Aorta (tissue), 5 donors: ENCODE measurements at regions not wholly inside any gene's neighbourhood (a gene's known extent, or its start where the extent isn't known, plus 50 kb on each side); places are given as distances from the start of the nearest gene placed in this dataset.

ENCODE experiments used
- ATAC-seq: fragments of 200-7000 bp; cut with Tn5 transposase; one replicate; pipeline ENCODE4 v1.9.1; 2022; ENCODE audit warnings: moderate library complexity; ENCODE audit not compliant: low FRiP score
- DNase-seq, 2 donors: peaks; one replicate each; pipeline ENCODE4 v3.0.0-alpha.2; 2020
- H3K27ac ChIP-seq, 2 donors: one replicate each; pipeline ENCODE4 v1.5.1; 2013; ENCODE audit warnings: low read length in 2 of 2, mild to moderate bottlenecking in 2 of 2, moderate library complexity in 2 of 2, control low read depth in 1 of 2, inconsistent platforms in 1 of 2, low read depth in 1 of 2
- H3K27me3 ChIP-seq, 2 donors: one replicate each; pipeline ENCODE4 v1.6.1; 2013; ENCODE audit warnings: control low read depth in 1 of 2, low read length in 1 of 2, mild to moderate bottlenecking in 1 of 2, moderate library complexity in 1 of 2; ENCODE audit not compliant: insufficient read depth in 2 of 2, control insufficient read depth in 1 of 2
- H3K36me3 ChIP-seq, 2 donors: one replicate each; pipeline ENCODE4 v1.6.1; 2013; ENCODE audit warnings: control low read depth in 1 of 2, low read length in 1 of 2, mild to moderate bottlenecking in 1 of 2; ENCODE audit not compliant: insufficient read depth in 2 of 2, control insufficient read depth in 1 of 2
- H3K4me1 ChIP-seq, 2 donors: one replicate each; pipeline ENCODE4 v1.6.1; 2013; ENCODE audit warnings: low read length in 2 of 2, control low read depth in 1 of 2, mild to moderate bottlenecking in 1 of 2, moderate library complexity in 1 of 2; ENCODE audit not compliant: insufficient read depth in 2 of 2, control insufficient read depth in 1 of 2
- H3K4me3 ChIP-seq, 2 donors: one replicate each; pipeline ENCODE4 v1.5.1; 2013; ENCODE audit warnings: low read length in 2 of 2, control low read depth in 1 of 2, mild to moderate bottlenecking in 1 of 2
- H3K9me3 ChIP-seq: one replicate; pipeline ENCODE4 v1.6.1; 2013; ENCODE audit warnings: mild to moderate bottlenecking, low read length; ENCODE audit not compliant: control insufficient read depth
- WGBS, 2 donors: extraction: QIAGEN DNeasy Blood & Tissue Kit; methylation state at CpG; one replicate each; pipeline ENCODE4 v1.1.7; 2013; 5-methylcytosine and 5-hydroxymethylcytosine counted together
- intact Hi-C, 2 donors: fragments of 100-400 bp; cut with DNase I; formaldehyde crosslinking; loops; one replicate each; pipeline versions ENCODE4 v1.14.2 to v1.15.0; 2022
- donor health status: healthy with polysubstance abuse.
- donor health status: Bipolar disorder and iron deficiency.
- donor health status: DM: no; HTN: no; CAD: no.
- donor health status: DM: no; HTN: no; CAD: no.
- donor health status: DM: yes; HTN: yes; CAD: no.

- no peaks in the 10 kb centered on the region for H3K27me3 ChIP-seq
- 93 to 97% methylated on average over 2 of the region's 2 CpGs for WGBS, 2 donors
- intact Hi-C loops, result no loop called here
- H3K4me3 ChIP-seq, result no peak overlapping the region
- no peaks in the 10 kb centered on the region for H3K36me3 ChIP-seq
- no peaks in the 10 kb centered on the region for H3K9me3 ChIP-seq
- H3K4me1 ChIP-seq, result no peaks in the 10 kb centered on the region
- H3K27ac ChIP-seq, result no peak overlapping the region
- no peak for ATAC-seq
- no peak for DNase-seq
Observed at GRCh38 chr10:28922127-28922526, 244.8 kb downstream of the BAMBI start.

GRCh38 chr10:28922861-28923260 lies 245.5 kb downstream of the BAMBI start:
- ATAC-seq, result no peak
- 94 to 100% methylated on average over 2 of the region's 2 CpGs for WGBS, 2 donors
- DNase-seq, result no peak
- Histone ChIP-seq H3K27me3 (no peaks in the 10 kb centered on the region), H3K4me3 (no peak overlapping the region), H3K9me3 (no peaks in the 10 kb centered on the region), H3K27ac (no peak overlapping the region), H3K36me3 (no peaks in the 10 kb centered on the region), H3K4me1 (no peaks in the 10 kb centered on the region)
- intact Hi-C loops, result no loop called here

GRCh38 chr10:28924717-28925116 lies 247.4 kb downstream of the BAMBI start:
- intact Hi-C loops, result no loop called here
- Histone ChIP-seq H3K4me3 (no peak overlapping the region), H3K27me3 (no peaks in the 10 kb centered on the region), H3K36me3 (no peaks in the 10 kb centered on the region), H3K4me1 (no peaks in the 10 kb centered on the region), H3K9me3 (no peaks in the 10 kb centered on the region), H3K27ac (no peak overlapping the region)
- DNase-seq (no peak), ATAC-seq (peak; percentile 65)
- WGBS, 2 donors, result 32 to 33% methylated on average over 10 of the region's 10 CpGs

- ATAC-seq (peak; percentile 78), DNase-seq (peak; percentile 53 to 83)
- Histone ChIP-seq H3K27ac (no peak overlapping the region), H3K9me3 (no peaks in the 10 kb centered on the region), H3K4me1 (no peaks in the 10 kb centered on the region), H3K4me3 (no peak overlapping the region), H3K27me3 (no peaks in the 10 kb centered on the region), H3K36me3 (no peaks in the 10 kb centered on the region)
- WGBS, 2 donors, result 9 to 13% methylated on average over 32 of the region's 32 CpGs
- intact Hi-C loops, result no loop called here
Observed at GRCh38 chr10:28925121-28925663, 247.9 kb downstream of the BAMBI start.

- intact Hi-C loops, result no loop called here
Observed at GRCh38 chr10:28926932-28927331, 249.6 kb downstream of the BAMBI start.

GRCh38 chr10:28928484-28928883 lies 251.2 kb downstream of the BAMBI start:
- H3K36me3 ChIP-seq, result no peaks in the 10 kb centered on the region
- intact Hi-C loops, result no loop called here
- no peak overlapping the region for H3K27ac ChIP-seq
- no peak for ATAC-seq
- no peaks in the 10 kb centered on the region for H3K9me3 ChIP-seq
- DNase-seq, result no peak
- no peaks in the 10 kb centered on the region for H3K4me1 ChIP-seq
- H3K4me3 ChIP-seq, result no peak overlapping the region
- WGBS, 2 donors, result 86 to 91% methylated on average over 2 of the region's 2 CpGs
- H3K27me3 ChIP-seq, result no peaks in the 10 kb centered on the region

More at GRCh38 chr10:28926932-28927331, 249.6 kb downstream of the BAMBI start:
- no peaks in the 10 kb centered on the region for H3K27me3 ChIP-seq
- H3K27ac ChIP-seq, result no peak overlapping the region
- no peak for DNase-seq
- no peaks in the 10 kb centered on the region for H3K4me1 ChIP-seq
- WGBS, 2 donors, result 91 to 92% methylated on average over 3 of the region's 3 CpGs
- no peaks in the 10 kb centered on the region for H3K36me3 ChIP-seq
- no peaks in the 10 kb centered on the region for H3K9me3 ChIP-seq
- ATAC-seq, result no peak
- H3K4me3 ChIP-seq, result no peak overlapping the region

GRCh38 chr10:28929942-28930341 lies 252.6 kb downstream of the BAMBI start:
- WGBS, 2 donors, result 94 to 96% methylated on average over 3 of the region's 3 CpGs
- H3K36me3 ChIP-seq, result no peaks in the 10 kb centered on the region
- H3K9me3 ChIP-seq, result no peaks in the 10 kb centered on the region
- H3K4me1 ChIP-seq, result no peaks in the 10 kb centered on the region
- no peaks in the 10 kb centered on the region for H3K27me3 ChIP-seq
- no peak overlapping the region for H3K27ac ChIP-seq
- DNase-seq, result no peak
- intact Hi-C loops, result no loop called here
- no peak for ATAC-seq
- H3K4me3 ChIP-seq, result no peak overlapping the region

- H3K9me3 ChIP-seq, result no peaks in the 10 kb centered on the region
- intact Hi-C loops, result no loop called here
- ATAC-seq, result peak; percentile 68
- no peaks in the 10 kb centered on the region for H3K27me3 ChIP-seq
- no peak for DNase-seq
- WGBS, 2 donors, result 58 to 75% methylated on average over 5 of the region's 5 CpGs
- H3K27ac ChIP-seq, result no peak overlapping the region
- no peaks in the 10 kb centered on the region for H3K36me3 ChIP-seq
- no peaks in the 10 kb centered on the region for H3K4me1 ChIP-seq
- H3K4me3 ChIP-seq, result no peak overlapping the region
Observed at GRCh38 chr10:28930514-28931495, 253.5 kb downstream of the BAMBI start.

- Histone ChIP-seq H3K4me1 (no peaks in the 10 kb centered on the region), H3K36me3 (no peaks in the 10 kb centered on the region), H3K9me3 (no peaks in the 10 kb centered on the region), H3K27me3 (no peaks in the 10 kb centered on the region), H3K27ac (no peak overlapping the region), H3K4me3 (no peak overlapping the region)
- intact Hi-C loops, result no loop called here
- DNase-seq (no peak), ATAC-seq (no peak)
- WGBS, 2 donors, result 96% methylated on average over 2 of the region's 2 CpGs
Observed at GRCh38 chr10:28935061-28935460, 257.7 kb downstream of the BAMBI start.
